HCT116 (cell line): ENCODE measurements at regions not wholly inside any gene's neighbourhood (a gene's known extent, or its start where the extent isn't known, plus 50 kb on each side); places are given as distances from the start of the nearest gene placed in this dataset.

Experiments
- ATAC-seq: fragments of 200-7000 bp; cut with Tn5 transposase; 2 replicates; pipeline ENCODE4 v1.9.1; 2020; ENCODE audit warnings: mild to moderate bottlenecking, moderate library complexity
- BruUV-seq: library from RNA; stranded (reverse); fragments of 400-500 nt; replicated peaks from 2 replicates; lab custom pipeline; 2021; lab: Mats Ljungman, UMichigan
- CTCF ChIA-PET: fragments of 300-600 bp; sonication (Branson Sonifier 250); formaldehyde crosslinking; loops from one replicate; lab custom pipeline; 2021; ENCODE audit warnings: antibody characterized with exemption; lab: Charles Lee
- POLR2A ChIA-PET: fragments of 300-600, 350-600 bp; sonication (Branson Sonifier 250); formaldehyde crosslinking; loops from one replicate; lab custom pipeline; 2021; ENCODE audit warnings: antibody characterized with exemption; lab: Charles Lee
- RAD21 ChIA-PET, 2 experiments: fragments of 300-600 bp; sonication (Branson Sonifier 250); formaldehyde crosslinking; loops; one replicate each; lab custom pipeline; 2023; ENCODE audit warnings: low total read pairs in 2 of 2; ENCODE audit not compliant: uncharacterized antibody in 2 of 2, unreplicated experiment in 2 of 2, low non-redundant PET in 1 of 2; lab: Charles Lee
- DNase-seq: peaks from one replicate; pipeline ENCODE4 v3.0.0-alpha.2; 2010; ENCODE audit warnings: low read depth, low spot score
- H2AFZ ChIP-seq: fragments of 200-600 bp; shearing (Covaris generic), sonication (generic); 2 replicates; pipeline ENCODE4 v1.6.1; 2017; ENCODE audit warnings: low read depth, mixed run types, mixed read lengths, antibody characterized with exemption, low read length; ENCODE audit not compliant: poor library complexity, severe bottlenecking
- H3K27ac ChIP-seq: 2 replicates; pipeline ENCODE4 v1.5.1; 2012; ENCODE audit warnings: low read depth, low read length
- H3K27me3 ChIP-seq: fragments of 200-600 bp; sonication (generic); 2 replicates; pipeline ENCODE4 v1.6.1; 2016; ENCODE audit warnings: mixed run types, low read length, mixed read lengths; ENCODE audit not compliant: insufficient read depth
- H3K36me3 ChIP-seq, 2 experiments: fragments of 200-500 bp in 1 of 2; fragments of 200-600 bp in 1 of 2; sonication (Bioruptor generic) in 1 of 2; sonication (generic) in 1 of 2; 2 replicates each; pipeline versions ENCODE4 v1.5.1 to v1.6.1; 2014 to 2016; ENCODE audit warnings: low read length in 2 of 2, inconsistent platforms in 1 of 2, mixed read lengths in 1 of 2, mixed run types in 1 of 2; ENCODE audit not compliant: insufficient read depth in 2 of 2, control insufficient read depth in 1 of 2
- H3K4me1 ChIP-seq, 2 experiments: fragments of 200-600 bp in 1 of 2; sonication (generic) in 1 of 2; 2 replicates each; pipeline versions ENCODE4 v1.5.1 to v1.6.1; 2012 to 2017; ENCODE audit warnings: low read length in 2 of 2, inconsistent platforms in 1 of 2, mild to moderate bottlenecking in 1 of 2, mixed read lengths in 1 of 2, mixed run types in 1 of 2, moderate library complexity in 1 of 2; ENCODE audit not compliant: insufficient read depth in 2 of 2, control insufficient read depth in 1 of 2
- H3K4me2 ChIP-seq: fragments of 200-600 bp; sonication (generic); 2 replicates; pipeline ENCODE4 v1.6.1; 2017; ENCODE audit warnings: mixed run types, low read length, mixed read lengths
- H3K4me3 ChIP-seq, 2 experiments: fragments of 200-600 bp in 1 of 2; sonication (generic) in 1 of 2; replicated peaks in 1 of 2; 2 replicates each; pipeline ENCODE4 v1.5.1; 2011 to 2016; ENCODE audit warnings: low read length in 2 of 2, control low read depth in 1 of 2, low read depth in 1 of 2, mild to moderate bottlenecking in 1 of 2, mixed read lengths in 1 of 2, mixed run types in 1 of 2
- H3K79me2 ChIP-seq: fragments of 200-600 bp; sonication (generic); 2 replicates; pipeline ENCODE4 v1.6.1; 2017; ENCODE audit warnings: mild to moderate bottlenecking, mixed run types, low read length, moderate library complexity, mixed read lengths; ENCODE audit not compliant: insufficient read depth
- H3K9ac ChIP-seq: fragments of 200-600 bp; sonication (generic); 2 replicates; pipeline ENCODE4 v1.6.1; 2016; ENCODE audit warnings: low read length, mixed read lengths
- H3K9me2 ChIP-seq: fragments of 200-600 bp; sonication (generic), shearing (Covaris generic); 2 replicates; pipeline ENCODE4 v1.6.1; 2017; ENCODE audit warnings: mixed run types, mild to moderate bottlenecking, moderate library complexity; ENCODE audit not compliant: insufficient read depth
- H3K9me3 ChIP-seq, 2 experiments: fragments of 200-500 bp in 1 of 2; fragments of 200-600 bp in 1 of 2; sonication (Bioruptor generic) in 1 of 2; sonication (generic) in 1 of 2; 2 replicates each; pipeline ENCODE4 v1.6.1; 2014 to 2017; ENCODE audit warnings: low read length in 2 of 2, mixed read lengths in 2 of 2, inconsistent platforms in 1 of 2, low read depth in 1 of 2, mild to moderate bottlenecking in 1 of 2, mixed run types in 1 of 2, moderate library complexity in 1 of 2; ENCODE audit not compliant: control insufficient read depth in 1 of 2, insufficient read depth in 1 of 2
- H4K20me1 ChIP-seq: fragments of 200-600 bp; sonication (generic), shearing (Covaris generic); 2 replicates; pipeline ENCODE4 v1.6.1; 2017; ENCODE audit warnings: mixed run types, mild to moderate bottlenecking, moderate library complexity; ENCODE audit not compliant: insufficient read depth
- EGR1 ChIP-seq: IDR thresholded peaks from 2 replicates; pipeline ENCODE4 v1.6.1; 2012; ENCODE audit warnings: low read depth
- ELF1 ChIP-seq: IDR thresholded peaks from 2 replicates; pipeline ENCODE4 v1.6.1; 2012; ENCODE audit warnings: low read depth, borderline replicate concordance
- EZH2 ChIP-seq: fragments of 200-600 bp; sonication (generic); IDR thresholded peaks from 2 replicates; pipeline ENCODE4 v1.6.1; 2017; ENCODE audit warnings: antibody characterized with exemption, mixed run types
- EZH2phosphoT487 ChIP-seq: fragments of 200-600 bp; IDR thresholded peaks from 2 replicates; pipeline ENCODE4 v1.6.1; 2018; ENCODE audit warnings: antibody characterized with exemption, borderline replicate concordance
- FOSL1 ChIP-seq: IDR thresholded peaks from 2 replicates; pipeline ENCODE4 v1.6.1; 2012; ENCODE audit warnings: low read depth
- JUND ChIP-seq: IDR thresholded peaks from 2 replicates; pipeline ENCODE4 v1.6.1; 2012
- POLR2A ChIP-seq: IDR thresholded peaks from 2 replicates; pipeline ENCODE4 v1.7.0; 2011; ENCODE audit warnings: borderline replicate concordance; ENCODE audit not compliant: insufficient read depth, insufficient read length; ENCODE audit errors: extremely low read depth
- POLR2AphosphoS5 ChIP-seq: IDR thresholded peaks from 2 replicates; pipeline ENCODE4 v1.6.1; 2011; ENCODE audit warnings: mild to moderate bottlenecking, low read depth, low read length, moderate library complexity
- RAD21 ChIP-seq: IDR thresholded peaks from 2 replicates; pipeline ENCODE4 v1.6.1; 2012; ENCODE audit warnings: low read depth, mild to moderate bottlenecking
- SRF ChIP-seq: IDR thresholded peaks from 2 replicates; pipeline ENCODE4 v1.6.1; 2012; ENCODE audit warnings: low read depth
- TCF7L2 ChIP-seq: IDR thresholded peaks from 2 replicates; pipeline ENCODE4 v1.7.0; 2011; ENCODE audit warnings: borderline replicate concordance, inconsistent platforms; ENCODE audit not compliant: insufficient read depth, insufficient read length; ENCODE audit errors: extremely low read depth
- ZFX ChIP-seq: fragments of 450-650 bp; IDR thresholded peaks from 2 replicates; pipeline ENCODE4 v1.6.1; 2017
- intact Hi-C: fragments of 100-400 bp; cut with micrococcal nuclease; formaldehyde crosslinking; loops from 2 replicates; pipeline ENCODE4 v1.10.0; 2022
- TF ChIP-seq, protein P1 (sequence below): IDR thresholded peaks from 2 replicates; pipeline ENCODE4 v1.6.1; 2012; ENCODE audit warnings: low read depth
- TF ChIP-seq, protein P2 (sequence below): IDR thresholded peaks from 2 replicates; pipeline ENCODE4 v1.6.1; 2012

DNA sequence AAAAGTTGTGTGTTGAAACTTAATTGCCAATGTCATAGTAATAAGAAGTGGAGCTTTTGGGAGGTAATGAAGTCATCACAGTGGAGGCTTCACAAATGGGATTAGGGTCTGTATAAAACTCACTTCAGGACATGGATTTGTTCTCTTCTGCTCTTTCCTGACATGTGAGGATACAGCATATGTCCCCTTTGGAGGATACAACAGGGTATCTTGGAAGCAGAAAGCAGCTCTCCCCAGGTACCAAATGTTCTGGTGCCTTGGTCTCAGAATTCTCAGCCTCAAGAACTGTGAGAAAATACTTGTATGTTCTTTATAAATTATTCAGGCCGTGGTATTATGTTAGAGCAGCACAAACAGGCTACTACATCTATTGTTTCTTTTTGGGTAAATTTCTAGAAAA is 210.9 kb downstream of the DIPK2A start:
- RAD21 ChIA-PET, result no interaction called here
- BruUV-seq, result no TSS peak
- H3K36me3 ChIP-seq, result no peaks in the 10 kb centered on the region
- TF ChIP-seq POLR2A (no peak), ZFX (no peak), EZH2 (no peak), TCF7L2 (no peak), EZH2phosphoT487 (no peak), SRF (no peak), RAD21 (no peak), FOSL1 (no peak), JUND (no peak), EGR1 (no peak), POLR2AphosphoS5 (no peak), ELF1 (no peak)
- TF ChIP-seq, protein P1, sequence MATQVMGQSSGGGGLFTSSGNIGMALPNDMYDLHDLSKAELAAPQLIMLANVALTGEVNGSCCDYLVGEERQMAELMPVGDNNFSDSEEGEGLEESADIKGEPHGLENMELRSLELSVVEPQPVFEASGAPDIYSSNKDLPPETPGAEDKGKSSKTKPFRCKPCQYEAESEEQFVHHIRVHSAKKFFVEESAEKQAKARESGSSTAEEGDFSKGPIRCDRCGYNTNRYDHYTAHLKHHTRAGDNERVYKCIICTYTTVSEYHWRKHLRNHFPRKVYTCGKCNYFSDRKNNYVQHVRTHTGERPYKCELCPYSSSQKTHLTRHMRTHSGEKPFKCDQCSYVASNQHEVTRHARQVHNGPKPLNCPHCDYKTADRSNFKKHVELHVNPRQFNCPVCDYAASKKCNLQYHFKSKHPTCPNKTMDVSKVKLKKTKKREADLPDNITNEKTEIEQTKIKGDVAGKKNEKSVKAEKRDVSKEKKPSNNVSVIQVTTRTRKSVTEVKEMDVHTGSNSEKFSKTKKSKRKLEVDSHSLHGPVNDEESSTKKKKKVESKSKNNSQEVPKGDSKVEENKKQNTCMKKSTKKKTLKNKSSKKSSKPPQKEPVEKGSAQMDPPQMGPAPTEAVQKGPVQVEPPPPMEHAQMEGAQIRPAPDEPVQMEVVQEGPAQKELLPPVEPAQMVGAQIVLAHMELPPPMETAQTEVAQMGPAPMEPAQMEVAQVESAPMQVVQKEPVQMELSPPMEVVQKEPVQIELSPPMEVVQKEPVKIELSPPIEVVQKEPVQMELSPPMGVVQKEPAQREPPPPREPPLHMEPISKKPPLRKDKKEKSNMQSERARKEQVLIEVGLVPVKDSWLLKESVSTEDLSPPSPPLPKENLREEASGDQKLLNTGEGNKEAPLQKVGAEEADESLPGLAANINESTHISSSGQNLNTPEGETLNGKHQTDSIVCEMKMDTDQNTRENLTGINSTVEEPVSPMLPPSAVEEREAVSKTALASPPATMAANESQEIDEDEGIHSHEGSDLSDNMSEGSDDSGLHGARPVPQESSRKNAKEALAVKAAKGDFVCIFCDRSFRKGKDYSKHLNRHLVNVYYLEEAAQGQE, result no peak
- TF ChIP-seq, protein P2, sequence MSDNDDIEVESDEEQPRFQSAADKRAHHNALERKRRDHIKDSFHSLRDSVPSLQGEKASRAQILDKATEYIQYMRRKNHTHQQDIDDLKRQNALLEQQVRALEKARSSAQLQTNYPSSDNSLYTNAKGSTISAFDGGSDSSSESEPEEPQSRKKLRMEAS, result no peak
- H3K9me3 ChIP-seq, result no peaks in the 10 kb centered on the region
- H3K27ac ChIP-seq, result no peak overlapping the region
- H3K9me2 ChIP-seq, result no peaks in the 10 kb centered on the region
- no peak overlapping the region for H2AFZ ChIP-seq
- no peak overlapping the region for H3K4me3 ChIP-seq
- H3K4me2 ChIP-seq, result no peak overlapping the region
- no peak overlapping the region for H3K9ac ChIP-seq
- no peaks in the 10 kb centered on the region for H3K4me1 ChIP-seq
- CTCF ChIA-PET, result no interaction called here
- intact Hi-C loops, result no loop called here
- DNase-seq (no peak), ATAC-seq (no peak)
- no peaks in the 10 kb centered on the region for H3K79me2 ChIP-seq
- H3K27me3 ChIP-seq, result no peaks in the 10 kb centered on the region
- no peaks in the 10 kb centered on the region for H4K20me1 ChIP-seq
- POLR2A ChIA-PET, result no interaction called here
